ENCODE measurements at regions not wholly inside any gene's neighbourhood (a gene's known extent, or its start where the extent isn't known, plus 50 kb on each side); places are given as distances from the start of the nearest gene placed in this dataset.

DNA sequence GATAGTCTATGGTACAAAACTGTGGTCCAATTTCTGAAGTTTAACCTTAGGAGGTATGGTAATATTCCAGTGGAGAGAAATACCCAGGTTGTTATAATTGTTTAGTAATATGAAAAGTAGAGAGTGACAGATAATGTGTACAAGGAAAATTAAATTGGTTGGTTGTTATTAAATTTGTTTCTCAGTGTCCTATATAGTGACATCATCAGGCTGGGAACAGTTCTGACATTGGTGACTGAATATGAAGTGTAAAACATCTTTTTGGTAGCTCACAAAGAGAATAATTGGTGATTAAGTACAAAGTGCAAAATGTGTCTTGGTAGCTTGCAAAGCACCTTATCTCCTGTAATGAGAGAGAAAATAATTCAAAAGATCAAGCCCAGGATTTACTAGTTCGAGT is 1806.1 kb upstream of the CDH6 start:
- TF ChIP-seq CTCF (IDR thresholded peaks at IDR 0.05; ENCODE audit: low read depth, low read length), result no peak
- TF ChIP-seq POLR2A (IDR thresholded peaks at IDR 0.05; ENCODE audit: extremely low read depth, insufficient read length), result no peak
- TF ChIP-seq, protein P1, sequence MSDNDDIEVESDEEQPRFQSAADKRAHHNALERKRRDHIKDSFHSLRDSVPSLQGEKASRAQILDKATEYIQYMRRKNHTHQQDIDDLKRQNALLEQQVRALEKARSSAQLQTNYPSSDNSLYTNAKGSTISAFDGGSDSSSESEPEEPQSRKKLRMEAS (IDR thresholded peaks at IDR 0.05; ENCODE audit: low read depth, low read length), result no peak
- TF ChIP-seq MYC (IDR thresholded peaks at IDR 0.05; ENCODE audit: low read depth, low read length), result no peak
